ENCODE measurements at regions not wholly inside any gene's neighbourhood (a gene's known extent, or its start where the extent isn't known, plus 50 kb on each side); places are given as distances from the start of the nearest gene placed in this dataset.

DNA sequence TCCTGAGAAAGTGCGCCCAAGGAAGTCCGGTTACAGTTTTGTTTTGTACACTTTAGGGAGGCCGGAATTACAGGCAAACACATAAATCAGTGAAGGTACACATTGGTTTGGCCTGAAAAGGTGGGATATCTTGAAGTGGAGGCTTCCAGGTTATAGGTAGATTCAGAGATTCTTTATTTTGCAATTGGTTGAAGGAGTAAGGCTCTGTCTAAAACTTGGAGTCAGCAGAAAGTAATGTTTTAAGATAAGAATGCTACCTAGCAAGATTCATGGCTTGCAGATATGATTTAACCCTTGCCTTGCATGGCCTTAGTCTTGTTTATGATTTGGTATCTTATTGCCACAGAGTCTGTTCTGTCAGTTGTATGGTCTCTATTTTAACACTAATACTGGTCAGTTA is 165.9 kb upstream of the NDUFV2 start:
- TF ChIP-seq, protein P1, sequence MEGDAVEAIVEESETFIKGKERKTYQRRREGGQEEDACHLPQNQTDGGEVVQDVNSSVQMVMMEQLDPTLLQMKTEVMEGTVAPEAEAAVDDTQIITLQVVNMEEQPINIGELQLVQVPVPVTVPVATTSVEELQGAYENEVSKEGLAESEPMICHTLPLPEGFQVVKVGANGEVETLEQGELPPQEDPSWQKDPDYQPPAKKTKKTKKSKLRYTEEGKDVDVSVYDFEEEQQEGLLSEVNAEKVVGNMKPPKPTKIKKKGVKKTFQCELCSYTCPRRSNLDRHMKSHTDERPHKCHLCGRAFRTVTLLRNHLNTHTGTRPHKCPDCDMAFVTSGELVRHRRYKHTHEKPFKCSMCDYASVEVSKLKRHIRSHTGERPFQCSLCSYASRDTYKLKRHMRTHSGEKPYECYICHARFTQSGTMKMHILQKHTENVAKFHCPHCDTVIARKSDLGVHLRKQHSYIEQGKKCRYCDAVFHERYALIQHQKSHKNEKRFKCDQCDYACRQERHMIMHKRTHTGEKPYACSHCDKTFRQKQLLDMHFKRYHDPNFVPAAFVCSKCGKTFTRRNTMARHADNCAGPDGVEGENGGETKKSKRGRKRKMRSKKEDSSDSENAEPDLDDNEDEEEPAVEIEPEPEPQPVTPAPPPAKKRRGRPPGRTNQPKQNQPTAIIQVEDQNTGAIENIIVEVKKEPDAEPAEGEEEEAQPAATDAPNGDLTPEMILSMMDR (IDR thresholded peaks at IDR 0.05; ENCODE audit: low read depth, low read length, missing input control) = no peak
- no peak for TF ChIP-seq GABPA (IDR thresholded peaks at IDR 0.05 in 1 of 2, conservative IDR thresholded peaks at IDR 0.05 in 1 of 2)
- no peak for TF ChIP-seq REST (IDR thresholded peaks at IDR 0.05)
- TF ChIP-seq SP1 (IDR thresholded peaks at IDR 0.05) = no peak
- TF ChIP-seq, protein P2, sequence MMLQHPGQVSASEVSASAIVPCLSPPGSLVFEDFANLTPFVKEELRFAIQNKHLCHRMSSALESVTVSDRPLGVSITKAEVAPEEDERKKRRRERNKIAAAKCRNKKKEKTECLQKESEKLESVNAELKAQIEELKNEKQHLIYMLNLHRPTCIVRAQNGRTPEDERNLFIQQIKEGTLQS (IDR thresholded peaks at IDR 0.05) = no peak
- TF ChIP-seq, protein P3, sequence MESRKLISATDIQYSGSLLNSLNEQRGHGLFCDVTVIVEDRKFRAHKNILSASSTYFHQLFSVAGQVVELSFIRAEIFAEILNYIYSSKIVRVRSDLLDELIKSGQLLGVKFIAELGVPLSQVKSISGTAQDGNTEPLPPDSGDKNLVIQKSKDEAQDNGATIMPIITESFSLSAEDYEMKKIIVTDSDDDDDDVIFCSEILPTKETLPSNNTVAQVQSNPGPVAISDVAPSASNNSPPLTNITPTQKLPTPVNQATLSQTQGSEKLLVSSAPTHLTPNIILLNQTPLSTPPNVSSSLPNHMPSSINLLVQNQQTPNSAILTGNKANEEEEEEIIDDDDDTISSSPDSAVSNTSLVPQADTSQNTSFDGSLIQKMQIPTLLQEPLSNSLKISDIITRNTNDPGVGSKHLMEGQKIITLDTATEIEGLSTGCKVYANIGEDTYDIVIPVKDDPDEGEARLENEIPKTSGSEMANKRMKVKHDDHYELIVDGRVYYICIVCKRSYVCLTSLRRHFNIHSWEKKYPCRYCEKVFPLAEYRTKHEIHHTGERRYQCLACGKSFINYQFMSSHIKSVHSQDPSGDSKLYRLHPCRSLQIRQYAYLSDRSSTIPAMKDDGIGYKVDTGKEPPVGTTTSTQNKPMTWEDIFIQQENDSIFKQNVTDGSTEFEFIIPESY (IDR thresholded peaks at IDR 0.05) = no peak
- no peak for TF ChIP-seq RAD21 (IDR thresholded peaks at IDR 0.05)
- no peak for TF ChIP-seq TAF1 (conservative IDR thresholded peaks at IDR 0.05)
